Fibroblast of villous mesenchyme (primary cell): ENCODE measurements at regions not wholly inside any gene's neighbourhood (a gene's known extent, or its start where the extent isn't known, plus 50 kb on each side); places are given as distances from the start of the nearest gene placed in this dataset.

Experiments used
- DNase-seq: peaks from one replicate; pipeline ENCODE4 v3.0.0-alpha.2; 2010; ENCODE audit warnings: low read depth
- H3K4me3 ChIP-seq: 2 replicates; pipeline ENCODE4 v1.5.1; 2011; ENCODE audit warnings: low read depth, mild to moderate bottlenecking, low read length
- TF ChIP-seq, protein P1 (sequence below): IDR thresholded peaks from 2 replicates; pipeline ENCODE4 v1.5.1; 2012; ENCODE audit warnings: low read depth, mild to moderate bottlenecking, low read length; ENCODE audit not compliant: insufficient read depth

DNA sequence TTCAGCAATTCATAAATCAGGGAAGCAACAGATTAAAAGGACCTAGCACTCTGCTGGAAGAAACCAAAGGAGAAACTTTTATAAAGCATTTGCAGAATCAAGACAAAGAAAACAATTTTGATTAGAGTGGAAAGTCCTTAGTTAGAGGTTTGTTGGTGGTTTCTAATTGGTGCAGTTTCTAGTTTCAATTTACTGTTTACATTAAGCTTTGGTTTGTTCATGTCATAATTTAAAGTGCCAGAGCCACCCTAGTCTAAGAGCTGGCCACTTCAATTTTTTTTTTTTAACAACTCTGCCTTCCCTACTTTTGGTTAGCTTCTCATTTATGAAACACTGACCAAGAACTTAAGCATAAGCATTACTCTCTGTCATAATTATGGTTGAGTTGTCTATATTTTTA is 1428.2 kb upstream of the GBE1 start:
- no peak for DNase-seq
- TF ChIP-seq, protein P1, sequence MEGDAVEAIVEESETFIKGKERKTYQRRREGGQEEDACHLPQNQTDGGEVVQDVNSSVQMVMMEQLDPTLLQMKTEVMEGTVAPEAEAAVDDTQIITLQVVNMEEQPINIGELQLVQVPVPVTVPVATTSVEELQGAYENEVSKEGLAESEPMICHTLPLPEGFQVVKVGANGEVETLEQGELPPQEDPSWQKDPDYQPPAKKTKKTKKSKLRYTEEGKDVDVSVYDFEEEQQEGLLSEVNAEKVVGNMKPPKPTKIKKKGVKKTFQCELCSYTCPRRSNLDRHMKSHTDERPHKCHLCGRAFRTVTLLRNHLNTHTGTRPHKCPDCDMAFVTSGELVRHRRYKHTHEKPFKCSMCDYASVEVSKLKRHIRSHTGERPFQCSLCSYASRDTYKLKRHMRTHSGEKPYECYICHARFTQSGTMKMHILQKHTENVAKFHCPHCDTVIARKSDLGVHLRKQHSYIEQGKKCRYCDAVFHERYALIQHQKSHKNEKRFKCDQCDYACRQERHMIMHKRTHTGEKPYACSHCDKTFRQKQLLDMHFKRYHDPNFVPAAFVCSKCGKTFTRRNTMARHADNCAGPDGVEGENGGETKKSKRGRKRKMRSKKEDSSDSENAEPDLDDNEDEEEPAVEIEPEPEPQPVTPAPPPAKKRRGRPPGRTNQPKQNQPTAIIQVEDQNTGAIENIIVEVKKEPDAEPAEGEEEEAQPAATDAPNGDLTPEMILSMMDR = no peak

DNA sequence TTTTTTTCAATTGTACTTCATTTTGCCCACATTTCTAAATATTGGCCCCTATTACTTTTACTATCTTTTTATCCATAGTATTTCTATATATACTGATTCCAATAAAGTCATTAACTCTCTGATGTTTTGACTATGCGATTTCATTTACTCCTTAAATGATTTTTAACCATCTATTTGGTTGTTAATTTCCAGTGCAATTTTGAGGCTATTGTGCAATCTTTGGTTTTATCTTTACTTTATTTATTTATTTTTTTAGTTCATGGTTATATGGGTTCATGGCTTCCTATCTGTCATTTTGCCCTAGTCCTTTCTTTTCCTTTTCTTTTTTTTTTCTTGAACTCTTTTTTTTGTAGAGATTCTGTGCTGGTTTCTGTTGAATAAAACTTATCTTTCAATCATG is 1408.0 kb upstream of the GBE1 start:
- no peak for DNase-seq
- TF ChIP-seq, protein P1 = no peak

More for the DNA sequence above, 1428.2 kb upstream of the GBE1 start:
- H3K4me3 ChIP-seq = no peak overlapping the region

DNA sequence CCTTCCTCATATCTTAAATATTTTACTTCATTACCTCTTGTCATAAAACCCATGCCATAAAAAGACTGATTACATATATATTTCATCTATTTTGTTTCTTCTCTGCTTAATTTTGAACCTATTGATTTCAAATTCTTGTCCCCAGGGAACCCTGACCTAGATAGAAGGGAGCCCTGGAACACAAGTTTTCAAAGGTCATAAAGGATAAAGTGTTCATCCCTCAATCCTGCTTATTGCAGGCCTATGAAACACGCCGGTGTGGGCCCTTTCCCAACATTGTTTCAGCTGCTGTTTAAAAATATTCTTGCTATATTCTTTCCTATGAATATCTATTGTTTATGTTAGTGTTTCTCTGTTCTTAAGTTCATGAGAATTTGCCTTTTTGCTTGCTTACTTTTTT is 1389.5 kb upstream of the GBE1 start:
- TF ChIP-seq, protein P1 = no peak
- no peak for DNase-seq
- H3K4me3 ChIP-seq = no peak overlapping the region

More for the DNA sequence above, 1408.0 kb upstream of the GBE1 start:
- no peak overlapping the region for H3K4me3 ChIP-seq

DNA sequence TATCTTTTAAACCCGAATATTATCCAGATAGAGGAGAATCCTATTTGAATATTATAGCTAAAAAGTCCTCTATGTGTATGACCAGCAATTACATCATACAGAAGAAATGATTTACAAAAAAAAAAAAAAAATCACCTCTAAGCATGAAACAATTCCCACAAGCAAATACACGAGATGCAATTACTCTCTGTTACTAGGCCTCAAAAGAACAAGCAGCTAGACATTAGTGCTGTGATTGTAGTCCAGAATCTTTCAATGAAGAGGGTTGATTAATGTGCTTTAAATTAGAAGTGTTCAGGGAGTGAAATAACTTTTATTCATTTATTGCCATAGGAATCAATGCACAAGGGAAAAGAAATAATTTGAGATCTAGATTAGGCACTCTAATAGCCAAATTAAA is 1379.5 kb upstream of the GBE1 start:
- H3K4me3 ChIP-seq = no peak overlapping the region
- TF ChIP-seq, protein P1 = no peak
- DNase-seq = no peak

DNA sequence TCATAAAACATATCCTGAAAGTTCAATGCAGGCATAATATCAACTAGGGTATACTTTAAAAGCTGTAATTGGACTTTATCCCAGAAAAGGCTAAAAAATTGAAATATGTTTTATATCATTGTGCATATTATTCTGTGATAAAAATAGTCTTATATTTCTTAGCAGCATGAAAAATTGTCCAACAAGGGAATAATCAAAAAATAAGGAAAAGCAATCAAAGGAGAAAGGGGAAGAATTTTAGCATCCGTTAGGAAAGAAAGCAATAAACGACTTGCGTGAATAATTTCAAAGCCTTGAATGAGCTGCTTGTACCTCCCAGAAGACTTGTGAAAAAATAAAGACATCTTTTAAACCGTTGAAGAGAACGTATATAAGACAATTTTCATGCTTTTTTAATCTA is 1369.8 kb upstream of the GBE1 start:
- TF ChIP-seq, protein P1 = no peak
- H3K4me3 ChIP-seq = no peak overlapping the region
- no peak for DNase-seq

DNA sequence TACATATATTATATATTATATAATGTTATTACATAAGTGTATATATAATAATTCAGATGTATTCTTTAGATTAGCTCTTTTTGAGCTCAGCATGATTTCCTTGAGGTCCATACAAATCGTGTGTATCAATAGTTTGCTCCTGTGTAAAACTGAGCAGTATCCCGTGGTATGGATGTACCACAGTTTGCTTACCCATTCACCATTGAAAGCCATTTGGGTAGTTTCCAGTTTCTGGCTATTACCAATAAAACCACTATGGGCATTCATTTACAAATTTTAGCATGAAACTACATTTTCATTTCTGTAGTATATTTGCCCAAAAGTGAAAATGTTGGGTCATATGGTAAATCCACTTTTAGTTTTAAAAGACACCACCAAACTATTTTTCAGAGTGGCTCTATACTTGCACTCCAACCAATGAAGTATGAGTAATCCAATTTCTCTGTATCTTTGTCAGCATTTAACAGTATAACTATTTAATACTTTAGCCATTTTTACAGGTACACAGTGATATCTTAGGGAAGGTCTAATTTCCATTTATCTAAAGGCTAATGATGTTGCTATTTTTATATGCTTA is 1361.4 kb upstream of the GBE1 start:
- H3K4me3 ChIP-seq = no peak overlapping the region
- no peak for DNase-seq
- TF ChIP-seq, protein P1 = no peak

DNA sequence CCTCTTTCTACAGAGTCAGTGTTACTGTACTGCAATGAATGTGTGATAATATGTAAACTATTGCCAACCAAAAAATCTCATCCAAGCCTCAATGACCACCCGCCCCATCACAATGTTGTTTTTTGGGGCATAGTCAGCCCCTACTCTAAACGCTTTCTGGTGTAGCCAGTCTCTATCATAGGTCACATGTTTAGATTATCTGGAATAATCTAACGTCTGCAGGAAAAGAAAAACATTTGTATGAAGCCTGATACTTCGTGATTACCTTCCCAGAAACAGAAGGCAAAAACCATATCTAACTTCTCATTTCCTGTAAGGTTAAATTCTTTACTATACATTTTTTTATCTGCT is 1331.8 kb upstream of the GBE1 start:
- DNase-seq = no peak
- H3K4me3 ChIP-seq = no peak overlapping the region
- TF ChIP-seq, protein P1 = no peak
